ENCODE measurements at regions not wholly inside any gene's neighbourhood (a gene's known extent, or its start where the extent isn't known, plus 50 kb on each side); places are given as distances from the start of the nearest gene placed in this dataset.
"Not testable (repeated sequence)": the region's sequence is repeated elsewhere in the genome, so short reads cannot be mapped to it uniquely, and the experiment has no call there.

DNA sequence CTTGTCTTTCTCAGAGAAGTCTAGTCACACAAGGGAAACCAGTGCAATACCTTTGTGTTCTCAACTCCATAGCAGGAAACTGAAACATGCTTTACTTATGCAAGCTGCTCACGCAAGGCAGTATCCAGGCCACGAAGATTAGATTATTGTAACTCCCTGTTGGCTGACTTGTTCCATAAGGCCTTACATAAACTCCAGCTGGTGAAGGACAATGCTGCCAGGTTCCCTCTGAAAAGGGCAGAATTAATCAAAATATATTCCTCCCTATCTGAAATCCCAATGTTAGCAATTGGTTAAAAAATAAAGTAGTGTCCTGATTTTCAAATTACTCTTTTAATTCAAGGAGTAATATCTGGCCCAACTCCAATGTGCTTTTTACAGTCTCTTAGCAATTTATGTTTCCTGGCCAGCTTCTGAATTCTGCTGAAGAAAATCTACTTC lies 966.6 kb downstream of the HACE1 start:
- ATAC-seq (peak; percentile 82 to 86), DNase-seq (no peak)
- intact Hi-C loops (cut with DNase I), result no loop called here

GRCh38 chr6:103886951-103887350 lies 972.8 kb downstream of the HACE1 start:
- intact Hi-C loops (cut with DNase I), result no loop called here
- DNase-seq (no peak), ATAC-seq (no peak)

GRCh38 chr6:103885446-103885845 lies 974.3 kb downstream of the HACE1 start:
- no peak for ATAC-seq
- intact Hi-C loops (cut with DNase I), result no loop called here
- DNase-seq, result no peak

DNA sequence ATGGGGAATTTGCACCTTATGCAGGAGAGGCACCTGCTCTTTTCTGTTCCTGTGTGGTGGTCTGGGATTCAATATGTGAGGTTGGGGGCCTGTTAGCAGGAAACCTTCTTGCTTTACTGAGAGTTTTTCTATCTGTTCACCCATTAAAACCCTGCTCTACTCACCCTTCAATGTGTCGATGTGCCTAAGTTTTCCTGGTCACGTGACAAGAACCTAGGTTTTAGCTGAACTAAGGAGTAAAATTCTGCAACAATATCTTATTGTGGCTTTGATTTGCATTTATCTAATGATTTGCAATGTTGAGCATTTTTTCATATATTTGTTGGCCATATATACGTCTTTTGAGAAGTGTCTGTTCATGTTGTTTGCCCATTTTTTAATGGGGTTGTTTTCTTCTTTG lies 979.9 kb downstream of the HACE1 start:
- DNase-seq (no peak), ATAC-seq (no peak)
- intact Hi-C loops (cut with DNase I), result no loop called here

DNA sequence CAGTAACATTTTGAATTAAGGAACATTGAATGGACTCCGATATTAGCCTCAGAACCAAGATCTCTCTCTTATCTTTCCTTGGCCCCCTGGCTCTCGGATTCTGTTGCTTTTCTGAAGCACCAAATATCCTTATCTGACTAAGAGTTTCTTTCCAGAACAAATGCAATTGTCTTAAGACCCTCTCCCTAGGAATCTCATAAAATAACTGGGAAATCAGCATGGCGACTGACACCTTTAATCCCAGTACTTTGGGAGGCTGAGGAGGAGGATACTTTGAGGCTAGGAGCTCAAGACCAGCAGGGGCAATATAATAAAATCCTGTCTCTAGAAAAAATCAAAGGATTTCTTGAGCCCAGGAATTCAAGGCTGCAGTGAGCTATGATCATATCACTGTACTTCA lies 984.5 kb downstream of the HACE1 start:
- no peak for ATAC-seq
- intact Hi-C loops (cut with DNase I), result no loop called here
- DNase-seq, result no peak

DNA sequence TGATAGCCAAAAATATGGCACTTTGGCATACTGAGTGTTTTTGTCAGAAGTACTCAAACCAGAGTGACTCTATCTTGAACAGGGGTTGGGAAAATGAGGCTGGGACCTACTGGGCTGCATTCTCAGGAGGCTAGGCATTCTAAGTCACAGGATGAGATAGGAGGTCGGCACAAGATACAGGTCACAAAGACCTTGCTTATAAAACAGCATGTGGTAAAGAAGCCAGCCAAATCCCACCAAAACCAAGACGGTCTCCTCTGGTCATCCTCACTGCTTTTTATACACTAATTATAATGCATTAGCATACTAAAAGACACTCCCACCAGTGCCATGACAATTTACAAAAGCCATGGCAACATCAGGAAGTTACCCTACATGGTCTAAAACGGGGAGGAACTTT lies 985.1 kb downstream of the HACE1 start:
- DNase-seq (no peak), ATAC-seq (no peak)
- intact Hi-C loops (cut with DNase I), result no loop called here

DNA sequence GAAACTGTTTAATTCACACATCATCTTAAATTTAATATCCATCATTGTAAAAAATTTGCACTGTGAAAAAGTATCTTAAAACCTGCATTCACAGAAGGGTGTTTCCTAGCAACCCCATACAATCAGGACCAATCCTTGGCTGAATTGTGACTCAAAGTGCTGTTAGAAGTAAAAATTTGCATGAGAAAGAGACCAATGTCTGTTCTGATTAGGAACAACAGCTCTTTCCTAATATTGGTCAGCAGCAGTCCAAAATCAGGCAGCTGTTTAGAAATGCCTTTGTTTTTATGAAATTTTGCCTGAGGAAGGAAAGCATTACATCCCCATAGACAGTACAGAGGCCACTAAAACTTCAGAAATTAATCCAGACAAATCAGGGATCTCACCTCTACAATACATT lies 987.0 kb downstream of the HACE1 start:
- DNase-seq, result no peak
- intact Hi-C loops (cut with DNase I), result no loop called here
- ATAC-seq, result no peak

DNA sequence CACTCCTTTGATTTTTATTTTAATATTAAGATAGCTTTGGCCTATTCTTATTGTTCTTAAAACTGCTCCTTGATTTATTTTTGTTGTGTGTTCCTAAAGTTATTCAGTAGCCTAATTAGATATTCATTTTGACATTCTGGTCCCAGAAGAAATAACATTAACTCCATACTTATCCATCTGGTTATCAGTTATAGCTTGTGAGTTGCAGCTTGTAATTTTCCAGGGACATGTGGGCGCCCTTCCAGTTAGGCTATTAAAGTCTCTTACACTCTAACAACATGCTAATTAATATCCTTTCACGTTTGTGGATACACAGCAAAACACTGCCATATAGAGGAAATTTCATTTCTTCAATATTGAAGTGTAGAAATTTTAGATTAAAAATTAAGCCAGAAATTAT lies 987.5 kb downstream of the HACE1 start:
- ATAC-seq, result no peak
- intact Hi-C loops (cut with DNase I), result no loop called here

GRCh38 chr6:103870970-103871369 lies 988.7 kb downstream of the HACE1 start:
- no peak for DNase-seq
- intact Hi-C loops (cut with DNase I), result no loop called here
- no peak for ATAC-seq

More for the DNA sequence above, 987.5 kb downstream of the HACE1 start:
- no peak for DNase-seq

DNA sequence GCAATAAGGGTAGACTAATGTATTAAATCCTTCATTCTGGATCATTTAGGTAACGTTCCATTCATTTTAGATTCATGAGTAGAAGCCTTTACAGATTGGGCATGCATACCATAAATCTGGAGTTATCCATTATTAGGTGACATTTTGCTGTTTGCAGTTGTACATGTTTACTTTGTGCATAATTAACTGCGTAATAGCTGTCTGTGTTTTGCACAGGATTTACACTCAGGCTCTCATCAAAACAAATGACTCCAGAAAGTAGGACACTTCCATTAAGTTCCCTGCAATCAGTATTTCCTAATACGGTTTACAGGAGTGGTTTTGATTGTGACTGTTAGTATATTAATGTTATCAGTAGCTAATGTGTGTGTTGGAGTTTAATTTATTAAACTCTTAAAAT lies 997.4 kb downstream of the HACE1 start:
- intact Hi-C loops (cut with DNase I), result no loop called here
- DNase-seq, result no peak

GRCh38 chr6:103858003-103858402 lies 1001.7 kb downstream of the HACE1 start:
- DNase-seq (no peak), ATAC-seq (no peak)
- intact Hi-C loops (cut with DNase I), result no loop called here

More for the DNA sequence above, 997.4 kb downstream of the HACE1 start:
- no peak for ATAC-seq

DNA sequence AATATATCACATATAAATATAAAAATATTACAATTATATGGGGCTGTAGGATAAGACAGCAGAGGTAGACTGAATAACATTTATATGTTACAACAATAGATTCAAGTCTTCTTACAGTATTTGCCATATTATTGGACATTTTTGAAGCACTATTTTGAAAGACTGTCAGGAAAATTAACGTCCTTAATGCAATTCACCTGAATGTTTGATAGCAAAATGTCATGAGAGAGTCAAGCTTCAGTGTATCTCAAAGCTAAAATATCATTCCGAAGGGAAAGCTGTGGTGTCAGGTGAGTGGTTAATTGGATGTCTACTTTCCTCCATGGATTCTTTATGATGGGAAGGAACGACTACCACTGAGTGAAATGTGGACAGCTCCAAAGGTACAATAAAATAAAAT lies 1004.0 kb downstream of the HACE1 start:
- DNase-seq (no peak), ATAC-seq (no peak)
- intact Hi-C loops (cut with DNase I), result no loop called here

DNA sequence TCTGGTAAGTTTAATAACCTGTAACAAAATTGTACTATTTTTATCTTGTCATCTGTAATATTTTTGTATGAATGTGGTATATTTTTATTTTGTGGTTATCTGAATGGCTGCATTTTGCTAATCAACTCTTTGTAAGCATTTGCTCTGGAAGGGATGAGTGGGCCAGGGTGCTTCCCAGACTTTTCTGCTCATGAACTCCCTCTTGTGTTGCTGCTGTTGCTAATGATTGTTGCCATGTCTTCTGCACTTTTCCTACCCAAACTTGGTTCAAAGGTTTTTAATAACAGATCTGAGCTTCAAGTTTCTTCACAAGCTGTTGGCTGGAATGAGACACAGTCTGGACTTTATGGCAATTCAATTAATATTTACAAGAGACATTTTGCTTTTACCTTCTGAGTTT lies 1005.7 kb downstream of the HACE1 start:
- ATAC-seq, result no peak
- intact Hi-C loops (cut with DNase I), result no loop called here
- DNase-seq, result no peak

DNA sequence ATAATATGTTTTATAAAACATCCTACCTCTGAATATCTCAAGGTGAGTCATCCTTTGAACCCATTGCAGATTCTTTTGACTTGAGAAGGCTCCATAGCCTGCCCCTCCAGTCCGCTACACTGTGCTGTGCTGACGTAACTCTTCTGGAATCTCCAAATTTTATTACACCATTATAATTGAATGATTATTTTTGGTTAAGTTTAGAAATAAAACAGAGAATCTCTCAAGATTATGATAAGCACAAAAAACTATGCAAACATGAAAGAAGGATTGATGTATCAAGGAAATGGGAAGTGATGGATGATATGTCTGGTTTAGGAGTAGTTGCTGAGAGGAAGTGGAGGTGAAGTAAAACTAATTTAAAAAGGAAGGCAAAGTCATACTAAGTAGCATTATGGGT lies 1021.3 kb downstream of the HACE1 start:
- no peak for DNase-seq
- no peak for ATAC-seq
- intact Hi-C loops (cut with DNase I), result no loop called here

DNA sequence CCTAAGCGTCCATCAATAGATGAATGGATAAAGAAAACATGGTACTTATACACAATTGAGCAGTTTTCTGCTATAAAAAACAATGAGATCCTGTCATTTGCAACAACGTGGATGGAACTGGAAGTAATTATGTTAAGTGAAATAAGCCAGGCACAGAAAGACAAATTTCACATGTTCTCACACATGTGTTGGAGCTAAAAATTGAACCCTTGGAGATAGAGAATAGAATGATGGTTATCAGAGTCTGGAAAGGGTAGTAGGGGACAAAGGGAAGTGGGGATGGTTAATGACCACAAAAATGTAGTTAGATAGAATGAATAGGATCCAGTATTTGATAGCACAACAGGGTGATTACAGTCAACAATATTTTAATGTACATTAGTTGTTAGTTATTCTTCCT lies 1033.5 kb downstream of the HACE1 start:
- intact Hi-C loops (cut with DNase I), result no loop called here
- ATAC-seq (no peak), DNase-seq (no peak)

- DNase-seq (no peak), ATAC-seq (no peak)
- intact Hi-C loops (cut with DNase I), result no loop called here
Observed at GRCh38 chr6:103820148-103820547, 1039.6 kb downstream of the HACE1 start.

DNA sequence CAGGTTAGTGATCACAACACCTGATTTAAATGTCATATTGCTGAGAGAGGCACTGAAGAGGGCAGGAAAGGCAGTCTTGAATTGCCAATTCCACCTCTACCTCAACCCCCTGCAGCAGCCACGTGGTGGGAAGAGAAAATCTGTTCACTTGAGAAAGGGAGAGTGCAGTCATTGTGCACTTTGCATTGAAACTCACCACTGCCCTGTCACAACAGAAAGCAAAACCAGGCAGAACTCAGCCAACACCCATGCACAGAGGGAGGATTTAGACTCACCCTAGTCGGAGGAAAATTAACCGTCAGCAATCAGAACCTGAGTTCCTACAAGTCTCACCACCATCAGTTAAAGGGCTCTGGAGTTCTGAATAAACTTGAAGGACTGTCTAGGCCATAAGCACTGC lies 1040.2 kb downstream of the HACE1 start:
- DNase-seq (no peak), ATAC-seq (no peak)
- intact Hi-C loops (cut with DNase I), result no loop called here

GRCh38 chr6:103812970-103813369 lies 1046.7 kb downstream of the HACE1 start:
- DNase-seq (no peak), ATAC-seq (no peak)
- intact Hi-C loops (cut with DNase I), result no loop called here

GRCh38 chr6:103801901-103802479 lies 1057.7 kb downstream of the HACE1 start:
- DNase-seq; ATAC-seq; intact Hi-C loops (cut with DNase I): not testable (repeated sequence)

- ATAC-seq (no peak), DNase-seq (no peak)
- intact Hi-C loops (cut with DNase I), result no loop called here
Observed at GRCh38 chr6:103799971-103800670, 1059.6 kb downstream of the HACE1 start.

DNA sequence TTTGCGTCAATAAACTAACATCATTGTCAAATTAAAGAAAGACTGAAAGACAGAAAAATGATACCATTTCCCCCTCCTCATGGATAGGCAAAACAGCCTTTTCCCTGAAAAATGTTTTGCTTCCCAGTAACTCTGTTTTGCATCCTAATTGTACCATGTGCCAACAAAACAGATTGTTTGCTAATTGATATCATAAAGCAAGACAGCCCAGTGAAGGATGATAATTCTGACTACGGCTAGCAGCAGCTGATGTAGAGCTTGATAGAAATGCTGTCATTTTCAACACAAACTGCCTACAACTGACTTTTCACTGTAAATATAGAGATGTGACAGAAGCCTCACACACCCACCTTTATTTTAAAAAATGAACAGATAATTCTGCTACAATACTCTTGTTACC lies 1061.6 kb downstream of the HACE1 start:
- DNase-seq, result no peak
- ATAC-seq, result no peak
- intact Hi-C loops (cut with DNase I), result no loop called here

Data from left cardiac atrium (tissue), 4 donors.